ENCODE measurements at regions not wholly inside any gene's neighbourhood (a gene's known extent, or its start where the extent isn't known, plus 50 kb on each side); places are given as distances from the start of the nearest gene placed in this dataset.
"Not testable (repeated sequence)": the region's sequence is repeated elsewhere in the genome, so short reads cannot be mapped to it uniquely, and the experiment has no call there.

DNA sequence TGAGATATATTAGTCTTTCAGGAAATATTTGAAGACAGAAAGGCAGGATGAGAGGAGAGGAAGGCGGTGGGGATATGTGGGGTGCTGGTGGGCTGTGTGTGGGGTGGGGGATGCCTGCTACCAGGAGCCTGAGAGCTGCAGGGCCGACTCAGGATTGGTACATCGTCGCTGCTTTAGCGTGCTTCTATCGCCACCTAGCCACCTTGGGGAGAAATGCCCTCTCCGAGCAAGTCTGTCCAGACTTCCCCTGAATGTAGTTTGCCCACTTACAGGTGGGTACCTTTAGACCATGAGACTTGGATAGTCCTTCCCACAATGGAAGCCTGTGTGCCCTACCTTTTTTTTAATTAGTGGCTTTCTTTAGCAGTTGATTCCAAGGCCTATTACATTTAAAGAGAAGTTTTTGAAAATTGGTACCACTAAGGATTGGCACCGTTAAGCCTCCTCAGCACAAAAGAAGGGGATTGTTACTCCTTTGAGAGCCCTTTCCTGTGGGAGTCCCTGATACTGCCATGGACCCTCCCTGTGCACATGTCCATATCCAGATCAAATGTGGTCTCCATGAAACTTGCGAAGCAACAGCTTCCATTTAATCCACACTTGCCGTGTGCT, 114.1 kb upstream of the NDUFV2 start:
- peak; percentile 56 to 84 for ATAC-seq (ENCODE audit: low FRiP score in 2 of 2)
- no peak for TF ChIP-seq POLR2AphosphoS5 (IDR thresholded peaks at IDR 0.05)
- TF ChIP-seq POLR2A (IDR thresholded peaks at IDR 0.05), result no peak
- TF ChIP-seq, protein P1, sequence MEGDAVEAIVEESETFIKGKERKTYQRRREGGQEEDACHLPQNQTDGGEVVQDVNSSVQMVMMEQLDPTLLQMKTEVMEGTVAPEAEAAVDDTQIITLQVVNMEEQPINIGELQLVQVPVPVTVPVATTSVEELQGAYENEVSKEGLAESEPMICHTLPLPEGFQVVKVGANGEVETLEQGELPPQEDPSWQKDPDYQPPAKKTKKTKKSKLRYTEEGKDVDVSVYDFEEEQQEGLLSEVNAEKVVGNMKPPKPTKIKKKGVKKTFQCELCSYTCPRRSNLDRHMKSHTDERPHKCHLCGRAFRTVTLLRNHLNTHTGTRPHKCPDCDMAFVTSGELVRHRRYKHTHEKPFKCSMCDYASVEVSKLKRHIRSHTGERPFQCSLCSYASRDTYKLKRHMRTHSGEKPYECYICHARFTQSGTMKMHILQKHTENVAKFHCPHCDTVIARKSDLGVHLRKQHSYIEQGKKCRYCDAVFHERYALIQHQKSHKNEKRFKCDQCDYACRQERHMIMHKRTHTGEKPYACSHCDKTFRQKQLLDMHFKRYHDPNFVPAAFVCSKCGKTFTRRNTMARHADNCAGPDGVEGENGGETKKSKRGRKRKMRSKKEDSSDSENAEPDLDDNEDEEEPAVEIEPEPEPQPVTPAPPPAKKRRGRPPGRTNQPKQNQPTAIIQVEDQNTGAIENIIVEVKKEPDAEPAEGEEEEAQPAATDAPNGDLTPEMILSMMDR (IDR thresholded peaks at IDR 0.05), result peak; percentile 34 to 80 (median 67)
- DNase-seq, result peak in 1 of 2 donors; percentile 52
- Histone ChIP-seq H3K9me3 (no peaks in the 10 kb centered on the region), H3K27me3 (no peaks in the 10 kb centered on the region), H3K4me3 (no peak overlapping the region), H3K27ac (no peak overlapping the region), H3K36me3 (no peaks in the 10 kb centered on the region), H3K4me1 (no peaks in the 10 kb centered on the region)
- WGBS, 2 donors, result 28 to 32% methylated on average over 10 of the region's 10 CpGs

DNA sequence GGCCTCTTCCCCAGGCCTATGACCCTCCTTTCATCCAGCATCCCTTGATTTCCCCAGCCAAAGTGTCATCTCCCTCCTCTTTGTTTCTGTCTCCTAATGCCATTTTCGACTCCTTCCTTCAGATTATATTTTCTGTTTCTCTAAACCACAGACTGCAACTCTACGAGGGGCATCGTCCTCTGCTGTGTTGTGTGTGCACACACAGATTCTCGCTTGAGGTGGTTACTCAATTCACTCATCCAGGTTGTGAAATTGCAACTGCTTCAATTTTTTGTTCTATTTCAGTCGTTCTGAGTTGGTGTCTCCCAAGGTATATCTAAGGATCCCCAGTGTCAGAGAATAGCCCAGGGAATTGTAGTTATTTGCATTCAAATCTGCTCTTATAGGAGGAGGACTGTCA, 113.5 kb upstream of the NDUFV2 start:
- ATAC-seq (ENCODE audit: low FRiP score in 2 of 2) (no peak), DNase-seq (no peak)
- H3K36me3 ChIP-seq, result no peaks in the 10 kb centered on the region
- H3K4me1 ChIP-seq, result no peaks in the 10 kb centered on the region
- H3K9me3 ChIP-seq, result no peaks in the 10 kb centered on the region
- no peak overlapping the region for H3K4me3 ChIP-seq
- H3K27ac ChIP-seq, result no peak overlapping the region
- TF ChIP-seq POLR2A (IDR thresholded peaks at IDR 0.05), result no peak
- 54% methylated on average over 5 of the region's 5 CpGs for WGBS, 2 donors
- H3K27me3 ChIP-seq, result no peaks in the 10 kb centered on the region

DNA sequence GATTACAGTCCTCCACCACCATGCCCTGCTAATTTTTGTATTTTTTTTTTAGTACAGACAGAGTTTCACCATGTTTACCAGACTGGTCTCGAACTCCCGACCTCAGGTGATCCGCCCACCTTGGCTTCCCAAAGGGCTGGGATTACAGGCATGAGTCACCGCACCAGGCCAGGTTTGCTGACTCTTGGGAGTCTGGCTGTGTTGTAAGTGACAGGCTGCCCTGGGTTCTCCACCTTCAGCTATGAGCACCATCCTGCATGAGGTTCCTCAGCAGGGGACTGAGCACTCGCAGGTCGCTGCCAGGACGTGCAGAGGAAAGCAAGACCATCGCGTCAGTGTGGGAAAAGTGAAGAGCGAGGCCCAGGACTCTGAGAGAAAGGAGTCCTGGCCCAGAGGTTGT, 112.6 kb upstream of the NDUFV2 start:
- Histone ChIP-seq H3K4me3 (no peak overlapping the region), H3K36me3 (no peaks in the 10 kb centered on the region), H3K9me3 (no peaks in the 10 kb centered on the region), H3K27ac (no peak overlapping the region), H3K4me1 (no peaks in the 10 kb centered on the region), H3K27me3 (no peaks in the 10 kb centered on the region)
- 83 to 88% methylated on average over 10 of the region's 10 CpGs for WGBS, 2 donors
- no peak for DNase-seq
- TF ChIP-seq, protein P1 (IDR thresholded peaks at IDR 0.05), result no peak
- TF ChIP-seq POLR2AphosphoS5 (IDR thresholded peaks at IDR 0.05), result no peak
- no peak for TF ChIP-seq EP300 (IDR thresholded peaks at IDR 0.05)
- TF ChIP-seq POLR2A (IDR thresholded peaks at IDR 0.05), result no peak
- no peak for ATAC-seq (ENCODE audit: low FRiP score in 2 of 2)

DNA sequence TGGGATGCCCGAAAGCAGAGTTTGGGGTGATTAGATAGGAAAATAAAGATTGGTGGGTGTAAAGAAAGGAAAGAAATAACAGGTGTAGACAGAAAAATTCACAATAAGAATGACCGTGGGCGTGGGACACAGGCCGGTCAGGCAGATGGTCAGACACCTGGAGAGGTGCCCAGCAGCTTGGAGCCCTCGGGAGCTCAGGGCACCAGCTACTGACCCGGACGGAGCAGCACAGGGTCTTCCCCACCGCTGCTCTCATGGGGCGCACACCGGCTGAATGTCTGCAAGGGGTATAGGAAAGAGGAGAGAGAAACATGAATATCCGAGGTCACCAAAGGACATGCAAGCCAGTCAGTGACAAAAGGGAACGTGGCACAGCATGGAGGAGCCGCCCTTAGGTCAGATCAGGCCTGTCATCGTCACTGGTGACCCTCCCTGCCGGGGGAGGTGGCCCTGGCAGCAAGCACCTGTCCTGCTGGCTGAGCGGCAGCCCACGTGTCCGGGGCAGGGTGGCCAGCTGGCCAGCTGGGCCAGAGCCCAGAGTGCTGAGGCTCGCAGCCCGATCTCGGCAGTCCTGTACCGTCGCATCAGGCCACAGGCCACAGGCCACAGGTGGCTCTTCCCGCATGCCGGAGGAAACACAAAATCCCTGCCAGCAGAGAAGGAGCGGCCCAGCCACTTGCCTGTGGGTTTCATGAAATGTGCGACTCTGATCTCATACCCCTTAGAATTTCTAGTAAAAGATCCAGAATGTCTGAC, 112.0 kb upstream of the NDUFV2 start:
- peak; percentile 6 to 46 for ATAC-seq (ENCODE audit: low FRiP score in 2 of 2)
- WGBS, 2 donors, result 90 to 91% methylated on average over 12 to 22 of the region's 27 CpGs
- Histone ChIP-seq H3K27me3 (no peaks in the 10 kb centered on the region), H3K4me3 (no peak overlapping the region), H3K9me3 (no peaks in the 10 kb centered on the region), H3K4me1 (no peaks in the 10 kb centered on the region), H3K27ac (no peak overlapping the region), H3K36me3 (no peaks in the 10 kb centered on the region)
- TF ChIP-seq, protein P1 (IDR thresholded peaks at IDR 0.05), result no peak
- TF ChIP-seq EP300 (IDR thresholded peaks at IDR 0.05) (no peak), POLR2AphosphoS5 (IDR thresholded peaks at IDR 0.05) (no peak), POLR2A (IDR thresholded peaks at IDR 0.05) (no peak)
- DNase-seq, result peak in 1 of 2 donors; percentile 72

DNA sequence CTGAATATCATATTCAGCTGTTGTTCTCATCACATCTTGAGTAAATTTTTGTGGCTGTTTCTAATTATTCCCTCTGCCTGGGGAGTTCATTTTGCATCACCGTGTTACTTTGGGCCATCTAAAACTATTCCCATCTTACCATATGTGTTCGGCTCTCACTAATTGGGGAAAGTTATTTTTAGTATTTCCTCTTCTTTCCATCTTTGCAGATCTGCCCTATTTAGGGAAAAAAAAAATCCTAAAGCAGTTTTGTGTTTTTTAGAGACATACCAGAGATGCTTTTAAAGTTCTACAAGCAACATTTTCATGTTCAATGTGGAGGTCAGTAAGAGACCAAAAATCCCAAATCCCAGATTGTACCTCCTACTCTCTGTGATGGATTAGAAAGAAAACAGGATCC, 111.3 kb upstream of the NDUFV2 start:
- Histone ChIP-seq H3K27me3 (no peaks in the 10 kb centered on the region), H3K4me1 (no peaks in the 10 kb centered on the region), H3K9me3 (no peaks in the 10 kb centered on the region), H3K4me3 (no peak overlapping the region), H3K36me3 (no peaks in the 10 kb centered on the region), H3K27ac (no peak overlapping the region)
- no peak for DNase-seq
- no peak for ATAC-seq (ENCODE audit: low FRiP score in 2 of 2)
- TF ChIP-seq EP300 (IDR thresholded peaks at IDR 0.05) (no peak), POLR2A (IDR thresholded peaks at IDR 0.05) (no peak), POLR2AphosphoS5 (IDR thresholded peaks at IDR 0.05) (no peak)
- TF ChIP-seq, protein P1 (IDR thresholded peaks at IDR 0.05), result no peak
- WGBS, 2 donors, result 69 to 77% methylated on average over 2 of the region's 2 CpGs

DNA sequence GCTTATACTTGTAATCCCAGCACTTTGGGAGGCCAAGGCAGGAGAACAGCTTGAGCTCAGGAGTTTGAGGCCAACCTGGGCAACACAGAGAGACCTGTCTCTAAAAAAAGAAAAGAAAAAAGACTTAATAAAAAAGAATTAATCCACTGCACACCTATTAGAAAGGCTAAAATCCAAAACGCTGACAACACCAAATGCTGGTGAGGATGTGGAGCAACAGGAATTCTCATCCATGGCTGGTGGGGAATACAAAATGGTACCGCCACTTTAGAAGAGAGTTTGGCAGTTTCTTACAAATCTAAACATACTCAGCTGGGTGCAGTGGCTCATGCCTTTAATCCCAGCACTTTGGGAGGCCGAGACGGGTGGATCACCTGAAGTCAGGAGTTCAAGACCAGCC, 110.0 kb upstream of the NDUFV2 start:
- not testable (repeated sequence) for DNase-seq; H3K36me3 ChIP-seq; H3K4me3 ChIP-seq; H3K27me3 ChIP-seq; H3K9me3 ChIP-seq; H3K4me1 ChIP-seq; H3K27ac ChIP-seq; ATAC-seq (ENCODE audit: low FRiP score in 2 of 2)
- 89 to 96% methylated on average over 4 of the region's 4 CpGs for WGBS, 2 donors
